Ishikawa (cell line): ENCODE measurements at regions not wholly inside any gene's neighbourhood (a gene's known extent, or its start where the extent isn't known, plus 50 kb on each side); places are given as distances from the start of the nearest gene placed in this dataset.

Experiments
- CEBPB ChIP-seq: IDR thresholded peaks from 2 replicates; pipeline ENCODE4 v1.6.1; 2012
- CREB1 ChIP-seq: IDR thresholded peaks from 2 replicates; pipeline ENCODE4 v1.6.1; 2012; ENCODE audit warnings: low read depth
- EGR1 ChIP-seq: IDR thresholded peaks from 2 replicates; pipeline ENCODE4 v1.6.1; 2012
- EP300 ChIP-seq: IDR thresholded peaks from 2 replicates; pipeline ENCODE4 v1.6.1; 2012; ENCODE audit warnings: borderline replicate concordance
- FOXM1 ChIP-seq: IDR thresholded peaks from 2 replicates; pipeline ENCODE4 v1.6.1; 2012; ENCODE audit warnings: low read depth, borderline replicate concordance
- NFIC ChIP-seq: IDR thresholded peaks from 2 replicates; pipeline ENCODE4 v1.6.1; 2012
- RAD21 ChIP-seq: IDR thresholded peaks from 2 replicates; pipeline ENCODE4 v1.6.1; 2012; ENCODE audit warnings: low read depth
- TAF1 ChIP-seq: IDR thresholded peaks from 2 replicates; pipeline ENCODE4 v1.6.1; 2012; ENCODE audit warnings: low read depth, mild to moderate bottlenecking
- TCF12 ChIP-seq: IDR thresholded peaks from 2 replicates; pipeline ENCODE4 v1.6.1; 2012; ENCODE audit warnings: low read depth
- TEAD4 ChIP-seq: IDR thresholded peaks from 2 replicates; pipeline ENCODE4 v1.6.1; 2012
- YY1 ChIP-seq: IDR thresholded peaks from 2 replicates; pipeline ENCODE4 v1.6.1; 2012; ENCODE audit warnings: low read depth
- ZBTB7A ChIP-seq: IDR thresholded peaks from 2 replicates; pipeline ENCODE4 v1.6.1; 2012; ENCODE audit warnings: low read depth
- TF ChIP-seq, protein P1 (sequence below): IDR thresholded peaks from 2 replicates; pipeline ENCODE4 v1.6.1; 2012; ENCODE audit warnings: low read depth, mild to moderate bottlenecking
- TF ChIP-seq, protein P2 (sequence below): IDR thresholded peaks from 2 replicates; pipeline ENCODE4 v1.6.1; 2012
- TF ChIP-seq, protein P3 (sequence below): IDR thresholded peaks from 2 replicates; pipeline ENCODE4 v1.6.1; 2012

DNA sequence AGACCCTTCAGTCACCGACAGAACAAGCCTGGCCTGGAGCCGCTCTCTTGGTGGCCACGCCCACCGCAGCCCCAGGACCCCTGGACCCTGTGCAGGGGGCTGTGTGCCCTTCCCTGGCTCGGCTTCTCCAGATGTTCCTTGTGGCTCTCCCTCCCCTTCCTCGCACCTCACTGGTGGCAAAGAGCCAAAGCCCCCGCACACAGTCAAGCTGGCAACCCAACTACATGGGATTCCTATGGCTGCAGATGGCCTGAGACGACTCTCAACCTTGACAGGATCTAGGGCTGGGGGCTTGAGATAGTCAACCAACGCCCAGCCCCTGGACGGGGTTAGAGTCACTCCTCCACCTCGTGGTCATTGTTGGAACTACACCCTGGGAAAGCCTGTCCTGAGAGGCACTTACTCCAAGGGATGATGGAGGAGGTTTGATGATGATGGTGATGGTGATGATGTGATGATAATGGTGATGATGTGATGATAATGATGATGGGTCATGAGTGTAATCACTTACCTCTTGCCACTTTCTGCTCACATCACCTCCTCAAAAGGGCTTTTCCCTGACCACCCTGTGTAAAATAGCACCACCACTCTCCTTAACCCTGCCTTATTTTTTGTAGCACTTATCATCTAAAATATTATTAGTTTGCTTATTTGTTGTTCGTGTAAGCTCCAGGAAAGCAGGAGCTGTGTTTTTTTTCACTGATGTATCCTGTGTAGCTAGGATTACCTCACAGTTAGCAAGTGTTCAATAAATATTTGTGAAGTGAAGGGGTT, 278.4 kb downstream of the LRFN2 start:
- no peak for TF ChIP-seq TAF1
- peak; percentile 64 for TF ChIP-seq RAD21

- TF ChIP-seq EGR1: no peak
- no peak for TF ChIP-seq EP300
- no peak for TF ChIP-seq ZBTB7A
These were observed 279.5 kb downstream of the LRFN2 start for GRCh38 chr6:40307712-40308111.

GRCh38 chr6:40302856-40303454, 284.2 kb downstream of the LRFN2 start:
- no peak for TF ChIP-seq TCF12
- TF ChIP-seq, protein P1, sequence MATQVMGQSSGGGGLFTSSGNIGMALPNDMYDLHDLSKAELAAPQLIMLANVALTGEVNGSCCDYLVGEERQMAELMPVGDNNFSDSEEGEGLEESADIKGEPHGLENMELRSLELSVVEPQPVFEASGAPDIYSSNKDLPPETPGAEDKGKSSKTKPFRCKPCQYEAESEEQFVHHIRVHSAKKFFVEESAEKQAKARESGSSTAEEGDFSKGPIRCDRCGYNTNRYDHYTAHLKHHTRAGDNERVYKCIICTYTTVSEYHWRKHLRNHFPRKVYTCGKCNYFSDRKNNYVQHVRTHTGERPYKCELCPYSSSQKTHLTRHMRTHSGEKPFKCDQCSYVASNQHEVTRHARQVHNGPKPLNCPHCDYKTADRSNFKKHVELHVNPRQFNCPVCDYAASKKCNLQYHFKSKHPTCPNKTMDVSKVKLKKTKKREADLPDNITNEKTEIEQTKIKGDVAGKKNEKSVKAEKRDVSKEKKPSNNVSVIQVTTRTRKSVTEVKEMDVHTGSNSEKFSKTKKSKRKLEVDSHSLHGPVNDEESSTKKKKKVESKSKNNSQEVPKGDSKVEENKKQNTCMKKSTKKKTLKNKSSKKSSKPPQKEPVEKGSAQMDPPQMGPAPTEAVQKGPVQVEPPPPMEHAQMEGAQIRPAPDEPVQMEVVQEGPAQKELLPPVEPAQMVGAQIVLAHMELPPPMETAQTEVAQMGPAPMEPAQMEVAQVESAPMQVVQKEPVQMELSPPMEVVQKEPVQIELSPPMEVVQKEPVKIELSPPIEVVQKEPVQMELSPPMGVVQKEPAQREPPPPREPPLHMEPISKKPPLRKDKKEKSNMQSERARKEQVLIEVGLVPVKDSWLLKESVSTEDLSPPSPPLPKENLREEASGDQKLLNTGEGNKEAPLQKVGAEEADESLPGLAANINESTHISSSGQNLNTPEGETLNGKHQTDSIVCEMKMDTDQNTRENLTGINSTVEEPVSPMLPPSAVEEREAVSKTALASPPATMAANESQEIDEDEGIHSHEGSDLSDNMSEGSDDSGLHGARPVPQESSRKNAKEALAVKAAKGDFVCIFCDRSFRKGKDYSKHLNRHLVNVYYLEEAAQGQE: no peak
- no peak for TF ChIP-seq NFIC
- TF ChIP-seq TEAD4: no peak
- TF ChIP-seq EGR1: no peak
- no peak for TF ChIP-seq YY1
- no peak for TF ChIP-seq TAF1
- no peak for TF ChIP-seq RAD21
- TF ChIP-seq EP300: no peak
- TF ChIP-seq, protein P2, sequence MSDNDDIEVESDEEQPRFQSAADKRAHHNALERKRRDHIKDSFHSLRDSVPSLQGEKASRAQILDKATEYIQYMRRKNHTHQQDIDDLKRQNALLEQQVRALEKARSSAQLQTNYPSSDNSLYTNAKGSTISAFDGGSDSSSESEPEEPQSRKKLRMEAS: no peak
- no peak for TF ChIP-seq CREB1
- no peak for TF ChIP-seq FOXM1
- TF ChIP-seq CEBPB: no peak

DNA sequence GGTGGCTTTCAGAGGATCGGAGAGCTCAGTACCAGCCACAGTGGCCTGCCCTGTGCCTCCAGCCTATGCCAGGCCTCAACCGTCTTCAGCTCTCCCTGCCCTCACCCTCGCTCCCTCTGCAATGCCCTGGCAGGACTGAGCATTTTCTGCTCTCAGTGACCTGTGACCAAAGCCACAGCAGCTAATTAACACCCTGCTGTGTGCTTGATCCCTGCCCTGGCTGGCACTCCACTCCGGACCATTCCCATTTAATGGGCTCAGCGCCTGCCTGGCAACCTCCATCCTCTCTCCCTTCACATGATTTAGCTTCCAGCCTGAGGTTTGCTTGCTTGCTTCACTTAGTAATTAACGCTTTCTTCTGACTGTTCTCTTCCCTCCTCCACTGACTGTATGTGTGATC, 287.5 kb downstream of the LRFN2 start:
- TF ChIP-seq NFIC: peak; percentile 58
- TF ChIP-seq FOXM1: no peak
- no peak for TF ChIP-seq RAD21

GRCh38 chr6:40298207-40298606, 289.0 kb downstream of the LRFN2 start:
- TF ChIP-seq, protein P3, sequence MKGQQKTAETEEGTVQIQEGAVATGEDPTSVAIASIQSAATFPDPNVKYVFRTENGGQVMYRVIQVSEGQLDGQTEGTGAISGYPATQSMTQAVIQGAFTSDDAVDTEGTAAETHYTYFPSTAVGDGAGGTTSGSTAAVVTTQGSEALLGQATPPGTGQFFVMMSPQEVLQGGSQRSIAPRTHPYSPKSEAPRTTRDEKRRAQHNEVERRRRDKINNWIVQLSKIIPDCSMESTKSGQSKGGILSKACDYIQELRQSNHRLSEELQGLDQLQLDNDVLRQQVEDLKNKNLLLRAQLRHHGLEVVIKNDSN: no peak
- TF ChIP-seq FOXM1: no peak
- TF ChIP-seq TAF1: no peak
- no peak for TF ChIP-seq YY1
- no peak for TF ChIP-seq NFIC
- no peak for TF ChIP-seq CREB1
- TF ChIP-seq, protein P1: no peak
- no peak for TF ChIP-seq TEAD4
- TF ChIP-seq EP300: no peak
- TF ChIP-seq TCF12: no peak

DNA sequence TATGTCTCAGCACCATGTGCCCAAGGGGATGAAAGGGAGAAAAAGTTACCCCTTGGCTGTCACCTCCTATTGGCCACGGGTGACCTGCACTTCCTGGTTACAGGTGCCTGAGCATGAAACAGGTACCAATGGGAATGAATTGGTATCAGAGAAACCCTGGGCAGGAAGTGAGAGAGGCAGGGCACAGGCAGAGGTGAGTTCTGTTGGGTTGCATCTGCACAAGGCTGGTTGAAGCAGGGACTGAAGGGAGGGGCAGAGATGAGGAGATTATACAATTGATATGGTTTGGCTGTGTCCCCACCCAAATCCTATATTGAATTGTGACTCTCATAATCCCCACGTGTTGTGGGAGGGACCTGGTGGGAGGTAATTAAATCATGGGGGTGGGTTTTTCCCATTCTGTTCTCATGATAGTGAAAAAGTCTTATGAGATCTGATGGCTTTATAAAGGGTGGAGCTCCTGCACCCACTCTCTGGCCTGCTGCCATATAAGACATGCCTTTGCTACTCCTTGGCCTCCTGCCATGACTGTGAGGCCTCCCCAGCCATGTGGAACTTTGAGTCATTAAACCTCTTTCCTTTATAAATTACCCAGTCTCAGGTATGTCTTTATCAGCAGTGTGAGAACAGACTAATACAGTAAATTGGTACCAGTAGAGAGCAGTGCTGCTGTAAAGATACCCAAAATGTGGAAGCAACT, 291.8 kb downstream of the LRFN2 start:
- no peak for TF ChIP-seq RAD21
- TF ChIP-seq, protein P1: no peak
- no peak for TF ChIP-seq TEAD4
- no peak for TF ChIP-seq TCF12
- no peak for TF ChIP-seq YY1
- no peak for TF ChIP-seq EP300
- TF ChIP-seq, protein P3: no peak
- TF ChIP-seq EGR1: no peak
- no peak for TF ChIP-seq FOXM1
- TF ChIP-seq, protein P2: no peak
- TF ChIP-seq ZBTB7A: no peak
